WTC11 (cell line): ENCODE measurements at regions not wholly inside any gene's neighbourhood (a gene's known extent, or its start where the extent isn't known, plus 50 kb on each side); places are given as distances from the start of the nearest gene placed in this dataset.

ENCODE experiments used
- ATAC-seq: fragments of 200-7000 bp; cut with Tn5 transposase; 2 replicates; pipeline ENCODE4 v1.10.0; 2021; ENCODE audit warnings: mild to moderate bottlenecking, moderate library complexity
- CTCF ChIA-PET: fragments of 300-600 bp; sonication (Branson Sonifier 250); formaldehyde crosslinking; loops from one replicate; lab custom pipeline; 2021; ENCODE audit warnings: antibody characterized with exemption; lab: Charles Lee
- POLR2A ChIA-PET: fragments of 350-600 bp; sonication (Branson Sonifier 250); formaldehyde crosslinking; loops from one replicate; lab custom pipeline; 2021; ENCODE audit warnings: antibody characterized with exemption; lab: Charles Lee
- DNase-seq: peaks from one replicate; pipeline ENCODE4 v3.0.0; 2021; ENCODE audit warnings: low spot score
- H3K27ac Mint-ChIP-seq: 2 replicates; pipeline ENCODE4 v1.8.0; 2021; ENCODE audit warnings: mixed read lengths
- H3K27me3 Mint-ChIP-seq: 2 replicates; pipeline ENCODE4 v1.8.0; 2021; ENCODE audit warnings: low read depth, mild to moderate bottlenecking, moderate library complexity, mixed read lengths
- H3K36me3 Mint-ChIP-seq: 2 replicates; pipeline ENCODE4 v1.8.0; 2021; ENCODE audit warnings: mixed read lengths
- H3K4me1 Mint-ChIP-seq: 2 replicates; pipeline ENCODE4 v1.8.0; 2022; ENCODE audit warnings: mixed read lengths
- H3K4me3 Mint-ChIP-seq: 2 replicates; pipeline ENCODE4 v1.8.0; 2021; ENCODE audit warnings: mild to moderate bottlenecking, moderate library complexity, mixed read lengths
- H3K9me3 Mint-ChIP-seq: 2 replicates; pipeline ENCODE4 v1.8.0; 2021; ENCODE audit warnings: mixed read lengths
- AR ChIP-seq: fragments of 250-450 bp; sonication (Bioruptor Pico); IDR thresholded peaks from 2 replicates; pipeline ENCODE4 v1.9.0; 2021; ENCODE audit warnings: mild to moderate bottlenecking
- CREB1 ChIP-seq: sonication (generic); formaldehyde crosslinking; IDR thresholded peaks from 2 replicates; pipeline ENCODE4 v1.8.0; 2023; ENCODE audit warnings: mild to moderate bottlenecking, missing genetic modification reagents
- ELF4 ChIP-seq: sonication (generic); formaldehyde crosslinking; IDR thresholded peaks from 2 replicates; pipeline ENCODE4 v1.8.1; 2022; ENCODE audit warnings: low read depth, mild to moderate bottlenecking, moderate library complexity, missing genetic modification reagents
- GTF2I ChIP-seq: fragments of 250-450 bp; sonication (Bioruptor Pico); conservative IDR thresholded peaks from 2 replicates; pipeline ENCODE4 v1.4.0; 2021; ENCODE audit warnings: mild to moderate bottlenecking
- JAZF1 ChIP-seq: fragments of 250-450 bp; sonication (Bioruptor Pico); IDR thresholded peaks from 2 replicates; pipeline ENCODE4 v1.9.0; 2021; ENCODE audit warnings: moderate library complexity, mild to moderate bottlenecking, inconsistent platforms
- PRDM15 ChIP-seq: sonication (generic); formaldehyde crosslinking; IDR thresholded peaks from 2 replicates; pipeline ENCODE4 v1.8.0; 2022; ENCODE audit warnings: missing genetic modification reagents
- RORB ChIP-seq: fragments of 250-450 bp; sonication (Bioruptor Pico); IDR thresholded peaks from 2 replicates; pipeline ENCODE4 v1.9.0; 2021; ENCODE audit warnings: mild to moderate bottlenecking
- USF1 ChIP-seq: sonication (generic); formaldehyde crosslinking; IDR thresholded peaks from 2 replicates; pipeline ENCODE4 v1.8.0; 2022; ENCODE audit warnings: mild to moderate bottlenecking, missing genetic modification reagents
- ZBTB21 ChIP-seq: sonication (generic); formaldehyde crosslinking; IDR thresholded peaks from 2 replicates; pipeline ENCODE4 v1.8.1; 2023; ENCODE audit warnings: mild to moderate bottlenecking, missing genetic modification reagents, borderline replicate concordance
- ZBTB43 ChIP-seq: sonication (generic); formaldehyde crosslinking; IDR thresholded peaks from 2 replicates; pipeline ENCODE4 v1.8.1; 2023; ENCODE audit warnings: mild to moderate bottlenecking, missing genetic modification reagents
- ZNF219 ChIP-seq: sonication (generic); formaldehyde crosslinking; IDR thresholded peaks from 2 replicates; pipeline ENCODE4 v1.8.0; 2023; ENCODE audit warnings: missing genetic modification reagents, mild to moderate bottlenecking, borderline replicate concordance
- ZNF263 ChIP-seq: sonication (generic); formaldehyde crosslinking; IDR thresholded peaks from 2 replicates; pipeline ENCODE4 v1.8.1; 2022; ENCODE audit warnings: low read depth, mild to moderate bottlenecking, moderate library complexity, missing genetic modification reagents
- ZNF281 ChIP-seq: sonication (generic); formaldehyde crosslinking; IDR thresholded peaks from 2 replicates; pipeline ENCODE4 v1.8.0; 2023; ENCODE audit warnings: mild to moderate bottlenecking, missing genetic modification reagents
- ZNF396 ChIP-seq: fragments of 250-450 bp; sonication (Bioruptor Pico); IDR thresholded peaks from 2 replicates; pipeline ENCODE4 v1.8.0; 2021; ENCODE audit warnings: mild to moderate bottlenecking, moderate library complexity, borderline replicate concordance

- ATAC-seq = no peak
- POLR2A ChIA-PET = interaction anchor here (0.6 kb wide), 1 partner anchor 32 kb away, joined by 4 read pairs; no protein-coding TSS in a partner anchor
- DNase-seq = no peak
- CTCF ChIA-PET = no interaction called here
- Mint-ChIP-seq H3K27me3 (peaks cover 39% of the 10 kb centered on the region), H3K9me3 (peaks cover 3% of the 10 kb centered on the region), H3K4me1 (peaks cover 20% of the 10 kb centered on the region), H3K27ac (no peak overlapping the region), H3K36me3 (no peaks in the 10 kb centered on the region), H3K4me3 (no peak overlapping the region)
- TF ChIP-seq CREB1 (no peak), JAZF1 (CRISPR knock-in tag) (no peak), USF1 (CRISPR knock-in tag) (no peak), AR (CRISPR knock-in tag) (no peak), ZNF219 (CRISPR knock-in tag) (no peak), ELF4 (CRISPR knock-in tag) (no peak), ZNF281 (no peak), ZNF263 (CRISPR knock-in tag) (no peak), GTF2I (CRISPR knock-in tag) (no peak), PRDM15 (CRISPR knock-in tag) (no peak)
Observed at GRCh38 chr7:69434398-69434815, 163.9 kb upstream of the AUTS2 start.

GRCh38 chr7:69435711-69436110 is 162.6 kb upstream of the AUTS2 start:
- no peak for ATAC-seq
- Mint-ChIP-seq H3K9me3 (peaks cover 10% of the 10 kb centered on the region), H3K27me3 (peaks cover 35% of the 10 kb centered on the region), H3K4me1 (peaks cover 9% of the 10 kb centered on the region), H3K4me3 (no peak overlapping the region), H3K27ac (no peak overlapping the region), H3K36me3 (no peaks in the 10 kb centered on the region)
- no peak for DNase-seq
- no peak for TF ChIP-seq ZNF396
- TF ChIP-seq ZBTB21 (CRISPR knock-in tag) = no peak
- TF ChIP-seq ZBTB43 (CRISPR knock-in tag) = no peak
- TF ChIP-seq RORB (CRISPR knock-in tag) = no peak
- ChIA-PET POLR2A (no interaction called here), CTCF (no interaction called here)
